Left ventricle myocardium inferior (tissue), 1 donor: ENCODE measurements at regions not wholly inside any gene's neighbourhood (a gene's known extent, or its start where the extent isn't known, plus 50 kb on each side); places are given as distances from the start of the nearest gene placed in this dataset.

Experiments
- DNase-seq: peaks from one replicate; pipeline ENCODE4 v3.0.0-alpha.2; 2020
- H3K27ac ChIP-seq: fragments of 200-600 bp; replicated peaks from 2 replicates; pipeline ENCODE4 v1.8.0; 2021
- H3K27me3 ChIP-seq: fragments of 200-600 bp; 2 replicates; pipeline ENCODE4 v1.8.0; 2021; ENCODE audit warnings: low read depth
- H3K36me3 ChIP-seq: fragments of 200-600 bp; 2 replicates; pipeline ENCODE4 v1.8.0; 2021
- H3K4me1 ChIP-seq: fragments of 200-600 bp; 2 replicates; pipeline ENCODE4 v1.8.0; 2021
- H3K4me3 ChIP-seq: fragments of 200-600 bp; 2 replicates; pipeline ENCODE4 v1.8.0; 2021; ENCODE audit warnings: mild to moderate bottlenecking, moderate library complexity
- H3K9me3 ChIP-seq: fragments of 200-600 bp; replicated peaks from 2 replicates; pipeline ENCODE4 v1.8.0; 2021
- CTCF ChIP-seq: fragments of 200-600 bp; IDR thresholded peaks from 2 replicates; pipeline ENCODE4 v1.8.0; 2021; ENCODE audit warnings: antibody characterized with exemption, mild to moderate bottlenecking, borderline replicate concordance
- intact Hi-C: fragments of 100-400 bp; cut with micrococcal nuclease; formaldehyde crosslinking; loops from one replicate; pipeline ENCODE4 v1.11.0; 2022
- donor health status: DM: no; HTN: yes; CAD: no; lungs with severe emphysema.

DNA sequence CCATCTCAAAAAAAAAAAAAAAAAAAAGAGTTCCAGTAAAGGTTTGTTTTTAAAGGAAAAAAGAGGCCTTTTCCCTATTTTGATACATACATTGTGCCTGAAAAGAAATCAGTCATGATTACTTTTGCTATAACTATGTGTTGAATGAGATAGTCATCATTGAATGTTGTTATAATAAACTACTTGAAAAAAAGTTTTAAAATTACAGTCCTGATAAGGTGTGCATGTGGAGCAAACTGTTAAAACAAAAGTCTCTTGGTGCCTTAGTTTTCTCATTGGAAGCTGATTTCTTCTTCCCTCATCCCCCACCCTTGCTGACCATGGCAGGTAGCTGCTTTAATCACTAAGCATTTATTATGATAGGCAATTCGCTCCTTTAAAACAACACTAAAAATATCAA, 172.3 kb upstream of the TBCA start:
- Histone ChIP-seq H3K27me3 (peaks cover 23% of the 10 kb centered on the region), H3K4me3 (no peak overlapping the region), H3K36me3 (no peaks in the 10 kb centered on the region), H3K4me1 (no peaks in the 10 kb centered on the region), H3K27ac (no peak overlapping the region), H3K9me3 (no peaks in the 10 kb centered on the region)
- TF ChIP-seq CTCF: no peak
- DNase-seq: no peak
- intact Hi-C loops: no loop called here

GRCh38 chr5:77947041-77947428, 170.9 kb upstream of the TBCA start:
- no peak for TF ChIP-seq CTCF
- Histone ChIP-seq H3K27me3 (peaks cover 25% of the 10 kb centered on the region), H3K9me3 (no peaks in the 10 kb centered on the region), H3K4me1 (no peaks in the 10 kb centered on the region), H3K36me3 (no peaks in the 10 kb centered on the region), H3K27ac (no peak overlapping the region), H3K4me3 (no peak overlapping the region)
- intact Hi-C loops: no loop called here
- no peak for DNase-seq

- TF ChIP-seq CTCF: no peak
Measured at GRCh38 chr5:77946381-77947040, 170.4 kb upstream of the TBCA start.

DNA sequence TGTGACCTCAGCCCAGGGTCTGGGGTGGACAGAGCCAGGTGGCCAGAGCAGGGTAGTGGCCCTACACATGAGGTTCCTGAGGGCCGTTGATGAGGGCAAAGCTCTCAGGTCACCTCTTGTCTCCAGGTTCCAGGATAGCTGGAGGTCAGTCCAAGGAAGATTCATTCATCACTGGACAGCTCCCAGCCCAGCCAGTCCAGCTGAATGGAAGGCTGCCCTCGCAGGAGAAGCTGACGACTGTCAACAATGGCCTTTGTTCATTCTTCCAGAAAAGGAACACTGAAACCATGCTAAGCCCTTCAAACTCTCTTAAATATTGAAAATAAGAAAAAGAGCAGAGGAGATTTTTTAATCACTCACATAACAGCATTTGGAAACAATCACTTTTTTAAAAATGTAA, 169.7 kb upstream of the TBCA start:
- Histone ChIP-seq H3K27ac (no peak overlapping the region), H3K4me3 (no peak overlapping the region), H3K27me3 (peaks cover 36% of the 10 kb centered on the region), H3K9me3 (no peaks in the 10 kb centered on the region), H3K4me1 (no peaks in the 10 kb centered on the region), H3K36me3 (no peaks in the 10 kb centered on the region)
- intact Hi-C loops: no loop called here
- TF ChIP-seq CTCF: no peak
- no peak for DNase-seq

More at GRCh38 chr5:77946381-77947040, 170.4 kb upstream of the TBCA start:
- Histone ChIP-seq H3K9me3 (no peaks in the 10 kb centered on the region), H3K27ac (no peak overlapping the region), H3K4me3 (no peak overlapping the region), H3K36me3 (no peaks in the 10 kb centered on the region), H3K27me3 (peaks cover 30% of the 10 kb centered on the region), H3K4me1 (no peaks in the 10 kb centered on the region)
- DNase-seq: no peak
- intact Hi-C loops: no loop called here

GRCh38 chr5:77944757-77945340, 168.7 kb upstream of the TBCA start:
- intact Hi-C loops: no loop called here
- H3K4me3 ChIP-seq: no peak overlapping the region
- TF ChIP-seq CTCF: no peak
- H3K27me3 ChIP-seq: peaks cover 43% of the 10 kb centered on the region
- H3K36me3 ChIP-seq: no peaks in the 10 kb centered on the region
- H3K27ac ChIP-seq: no peak overlapping the region
- no peaks in the 10 kb centered on the region for H3K4me1 ChIP-seq
- H3K9me3 ChIP-seq: peaks cover 6% of the 10 kb centered on the region
- DNase-seq: no peak
